GM21390 (cell line): ENCODE measurements at regions not wholly inside any gene's neighbourhood (a gene's known extent, or its start where the extent isn't known, plus 50 kb on each side); places are given as distances from the start of the nearest gene placed in this dataset.
"Not testable (repeated sequence)": the region's sequence is repeated elsewhere in the genome, so short reads cannot be mapped to it uniquely, and the experiment has no call there.

ENCODE experiments used
- ATAC-seq: cut with Tn5 transposase; IDR thresholded peaks from one replicate; pipeline ENCODE4 v1.9.1; 2021; ENCODE audit not compliant: unreplicated experiment

DNA sequence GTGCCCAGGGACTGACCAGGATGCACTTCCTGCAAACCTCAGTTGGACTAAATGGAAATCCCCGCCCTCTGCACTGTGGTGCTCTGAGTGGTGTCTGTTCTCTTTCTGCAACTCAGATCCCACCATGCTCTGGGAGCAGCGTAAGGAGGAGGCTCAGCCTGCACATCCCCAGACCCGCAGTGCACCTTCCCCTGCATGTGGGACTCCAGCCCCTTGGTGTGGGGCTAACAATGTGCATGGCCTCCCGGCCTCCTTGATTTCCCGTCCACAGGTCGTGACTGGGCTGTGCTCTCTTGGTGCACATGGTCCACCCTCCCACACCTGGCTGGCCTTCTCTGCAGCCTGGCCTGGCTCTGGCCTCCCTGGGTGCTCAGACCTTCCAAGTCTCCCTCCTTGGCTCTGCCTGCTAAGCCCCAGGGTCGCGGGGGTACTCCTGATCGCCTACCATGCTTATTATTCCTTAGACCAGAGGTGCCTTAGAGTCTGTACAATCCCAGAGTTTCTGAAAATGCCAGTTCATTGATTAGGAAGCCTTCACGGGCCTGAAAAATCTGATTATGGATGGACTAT lies 397.5 kb downstream of the IRX2 start:
- ATAC-seq: no peak

- ATAC-seq: no peak
These were observed 398.3 kb downstream of the IRX2 start for GRCh38 chr5:2353211-2353610.

- ATAC-seq: no peak
These were observed 399.2 kb downstream of the IRX2 start for GRCh38 chr5:2352101-2352861.

GRCh38 chr5:2349768-2350167 lies 401.7 kb downstream of the IRX2 start:
- ATAC-seq: not testable (repeated sequence)

DNA sequence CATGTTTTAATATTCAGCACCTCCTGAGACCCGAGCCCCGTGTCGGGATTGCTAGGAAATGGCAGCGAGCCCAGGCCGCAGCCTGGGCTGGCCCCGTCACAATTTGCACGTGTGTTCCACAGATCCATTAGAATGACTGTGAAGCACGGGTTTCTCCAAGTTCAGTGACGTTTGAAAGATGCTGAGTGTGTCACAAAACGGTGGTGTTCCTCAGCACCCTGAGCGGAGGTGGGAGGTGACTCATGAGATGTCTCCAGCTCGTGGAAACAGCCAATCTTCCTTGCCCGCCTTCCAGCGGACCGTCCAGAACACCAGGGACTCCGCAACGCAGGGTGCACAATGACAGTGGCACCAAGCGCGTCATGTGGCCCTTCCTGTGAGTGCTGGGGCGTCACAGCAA lies 412.8 kb downstream of the IRX2 start:
- no peak for ATAC-seq

DNA sequence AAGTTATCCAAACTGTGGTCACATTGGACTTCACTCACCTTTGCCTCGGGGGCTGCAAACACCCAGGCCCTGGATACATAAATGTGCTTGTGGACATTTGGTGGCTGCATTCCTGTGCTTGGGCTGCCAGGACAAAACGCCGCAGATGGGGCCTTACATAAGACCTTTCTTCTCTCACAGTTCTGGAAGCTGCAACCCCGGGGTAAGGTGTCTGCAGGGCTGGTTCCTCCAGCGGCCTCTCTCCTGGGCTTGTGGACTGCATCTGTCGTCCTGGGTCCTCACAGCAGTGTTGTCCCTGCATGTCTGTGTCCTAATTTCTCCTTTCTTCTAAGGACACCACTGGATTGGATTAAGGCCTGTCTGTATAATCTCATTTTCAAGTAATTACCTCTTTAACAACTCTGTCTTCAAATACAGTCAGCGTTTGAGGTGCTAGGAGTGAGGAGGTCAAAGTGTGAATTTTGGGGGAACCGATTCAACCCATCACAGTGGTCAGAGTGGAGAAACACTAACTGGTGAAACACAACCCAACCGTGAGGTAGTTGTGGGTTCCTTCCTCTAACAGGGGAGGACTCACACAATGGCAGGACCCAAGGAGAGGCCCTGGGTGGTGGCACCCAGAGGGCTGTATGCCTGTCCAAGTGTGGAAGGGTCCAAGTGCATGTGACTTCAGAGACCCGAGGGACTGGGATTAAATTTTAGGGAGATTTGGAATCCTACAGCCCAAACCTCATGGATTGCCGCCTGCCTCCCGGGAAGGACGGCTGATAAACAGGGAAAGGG lies 415.6 kb downstream of the IRX2 start:
- no peak for ATAC-seq

- ATAC-seq: no peak
These were observed 416.2 kb downstream of the IRX2 start for GRCh38 chr5:2335125-2335732.

DNA sequence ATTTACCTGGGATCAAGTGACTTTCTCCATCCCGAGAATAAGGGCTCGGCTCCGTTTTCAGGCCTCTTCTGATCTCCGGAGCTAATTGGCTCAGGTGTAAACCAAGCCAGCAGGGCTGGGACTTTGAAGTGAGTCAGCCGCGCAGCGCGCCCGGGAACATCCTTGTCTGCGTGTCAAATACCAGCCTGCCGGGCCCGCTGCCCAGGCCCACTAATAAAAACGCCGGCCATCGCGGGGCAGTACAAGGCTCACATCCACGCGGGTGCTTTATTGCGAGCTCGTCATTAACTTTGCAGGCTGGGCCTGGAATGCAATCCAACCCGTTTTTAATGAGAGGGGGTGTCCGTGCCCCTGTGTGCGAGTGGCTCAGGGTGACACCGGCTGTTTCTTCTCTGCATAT lies 416.8 kb downstream of the IRX2 start:
- ATAC-seq: no peak

GRCh38 chr5:2333291-2333690 lies 418.2 kb downstream of the IRX2 start:
- ATAC-seq: no peak

DNA sequence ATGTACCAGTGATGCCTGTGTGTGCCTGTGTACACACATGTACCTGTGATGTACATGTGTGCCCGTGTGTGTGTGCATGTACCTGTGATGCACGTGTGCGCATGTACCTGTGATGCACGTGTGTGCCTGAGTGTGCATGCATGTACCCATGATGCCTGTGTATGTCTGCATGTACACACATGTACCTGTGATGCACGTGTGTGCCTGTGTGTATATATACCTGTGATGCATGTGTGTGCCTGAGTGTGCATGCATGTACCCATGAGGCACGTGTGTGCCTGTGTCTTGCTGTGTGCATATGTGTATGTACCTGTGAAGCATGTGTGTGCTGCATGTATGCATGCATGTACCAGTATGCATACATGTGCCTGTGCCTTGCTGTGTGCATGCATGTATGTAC lies 419.0 kb downstream of the IRX2 start:
- ATAC-seq: no peak

DNA sequence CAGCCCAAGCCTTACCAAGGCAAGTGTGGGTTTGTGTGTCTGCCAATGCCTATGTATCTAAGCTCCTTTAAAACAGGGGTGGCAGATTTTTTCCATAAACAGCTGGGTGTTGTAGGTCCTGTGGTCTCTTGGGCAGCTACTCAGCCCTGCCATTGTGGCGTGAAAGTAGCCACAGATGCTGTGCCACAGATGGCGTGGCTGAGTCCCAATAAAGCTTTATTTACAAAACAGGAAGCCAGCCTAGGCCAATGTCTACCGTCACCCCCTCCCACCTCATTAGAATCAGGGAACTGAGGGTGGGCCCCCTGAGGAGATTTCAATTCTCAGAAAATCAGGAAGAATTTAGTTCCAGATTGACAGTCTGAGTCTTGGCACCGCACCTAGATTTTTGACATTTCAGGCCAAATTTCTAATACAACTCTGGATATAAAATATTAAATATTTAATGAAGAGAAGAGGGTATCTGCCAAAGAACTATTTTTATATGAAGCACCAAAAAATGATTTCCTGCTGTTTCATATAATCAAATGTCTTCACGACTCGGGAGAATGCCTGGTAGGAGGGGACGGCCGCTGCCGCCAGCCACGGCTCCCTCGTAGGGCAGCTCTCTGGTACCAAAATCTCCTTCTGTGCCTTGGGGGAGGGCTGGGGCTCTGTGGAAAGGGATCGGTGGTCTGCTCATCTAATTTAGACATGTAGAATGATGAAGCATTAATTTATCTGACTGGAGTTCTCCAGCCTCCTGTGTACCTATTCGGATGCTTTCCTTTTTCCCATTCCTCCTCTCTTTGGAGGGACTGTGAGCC lies 420.9 kb downstream of the IRX2 start:
- ATAC-seq: no peak

- ATAC-seq: no peak
These were observed 421.7 kb downstream of the IRX2 start for GRCh38 chr5:2329741-2330140.

- no peak for ATAC-seq
These were observed 424.9 kb downstream of the IRX2 start for GRCh38 chr5:2326601-2327000.

DNA sequence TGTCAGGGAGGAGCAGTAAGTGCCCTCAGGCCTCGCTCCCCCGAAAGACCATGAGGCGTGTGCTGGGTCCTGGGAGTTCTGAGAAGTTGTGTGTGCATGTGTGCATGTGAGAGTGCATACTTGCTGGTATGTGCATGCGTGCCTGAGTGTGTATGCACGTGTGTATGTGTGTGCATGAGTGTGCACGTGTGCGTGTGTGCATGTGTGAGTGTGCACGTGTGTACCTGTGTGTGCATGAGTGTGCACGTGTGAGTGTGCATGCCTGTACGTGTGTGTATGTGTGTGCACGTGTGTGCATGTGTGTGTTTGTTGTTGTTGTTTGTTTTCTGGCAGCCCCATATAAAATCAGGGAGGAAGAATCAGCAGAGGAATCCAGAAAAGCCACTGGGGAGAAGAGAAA lies 426.7 kb downstream of the IRX2 start:
- no peak for ATAC-seq

DNA sequence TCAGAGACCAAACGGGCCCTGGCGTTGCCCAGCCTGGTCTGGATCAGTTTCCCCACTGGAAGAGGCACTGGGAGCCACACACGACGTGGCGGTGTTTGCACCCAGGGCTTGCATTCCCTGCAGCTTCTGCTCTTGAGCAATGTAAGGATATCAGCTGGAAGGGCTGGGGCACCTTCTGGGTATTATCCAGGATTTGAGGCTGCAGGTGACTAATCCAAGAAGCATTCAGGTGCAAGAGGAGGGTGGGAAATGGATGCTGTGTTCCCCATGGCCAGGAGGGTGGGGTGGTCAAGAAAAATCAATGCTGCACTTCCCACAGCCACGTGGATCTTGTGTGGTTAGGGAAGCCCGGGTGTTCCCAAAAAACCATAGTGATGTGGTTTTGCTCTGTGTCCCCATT lies 430.9 kb downstream of the IRX2 start:
- no peak for ATAC-seq

- ATAC-seq: no peak
These were observed 433.9 kb downstream of the IRX2 start for GRCh38 chr5:2317540-2317939.

DNA sequence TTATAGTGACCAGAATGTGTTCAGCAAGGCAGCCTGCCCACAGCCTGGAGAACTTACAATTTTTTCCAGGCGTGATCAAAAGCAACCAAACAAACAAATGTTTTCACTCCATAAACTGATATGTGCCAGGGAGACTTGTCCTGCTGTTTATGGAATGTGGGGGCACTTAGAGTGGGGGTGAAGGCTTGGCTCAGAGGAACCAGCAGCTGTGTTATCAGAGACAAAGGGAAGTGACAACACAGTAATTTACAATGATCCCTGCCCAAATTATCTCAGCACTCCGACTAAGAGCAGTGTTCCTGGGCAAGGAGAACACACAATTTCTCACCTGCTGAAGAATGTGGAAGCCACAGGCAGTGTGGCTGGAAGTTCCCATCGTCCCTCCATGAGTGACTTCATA lies 429.1 kb upstream of the IRX4 start:
- no peak for ATAC-seq

- no peak for ATAC-seq
These were observed 428.2 kb upstream of the IRX4 start for GRCh38 chr5:2310946-2311345.

GRCh38 chr5:2307631-2308030 lies 424.9 kb upstream of the IRX4 start:
- no peak for ATAC-seq

GRCh38 chr5:2306711-2307110 lies 424.0 kb upstream of the IRX4 start:
- no peak for ATAC-seq
